GM19468 (cell line): ENCODE measurements at regions not wholly inside any gene's neighbourhood (a gene's known extent, or its start where the extent isn't known, plus 50 kb on each side); places are given as distances from the start of the nearest gene placed in this dataset.

Source experiments
- ATAC-seq: cut with Tn5 transposase; IDR thresholded peaks from one replicate; pipeline ENCODE4 v1.9.1; 2021; ENCODE audit warnings: mild to moderate bottlenecking, moderate library complexity, moderate number of reproducible peaks; ENCODE audit not compliant: unreplicated experiment; ENCODE audit errors: extremely low read depth

- ATAC-seq, result no peak
Observed at GRCh38 chr5:88405783-88406182, 137.1 kb upstream of the TMEM161B start.

- ATAC-seq, result no peak
Observed at GRCh38 chr5:88404405-88404804, 135.8 kb upstream of the TMEM161B start.

- no peak for ATAC-seq
Observed at GRCh38 chr5:88401686-88402085, 133.0 kb upstream of the TMEM161B start.

- no peak for ATAC-seq
Observed at GRCh38 chr5:88401228-88401627, 132.6 kb upstream of the TMEM161B start.

- ATAC-seq, result no peak
Observed at GRCh38 chr5:88399561-88399960, 130.9 kb upstream of the TMEM161B start.

GRCh38 chr5:88398316-88398715 is 129.7 kb upstream of the TMEM161B start:
- ATAC-seq, result no peak

- no peak for ATAC-seq
Observed at GRCh38 chr5:88396751-88397281, 128.2 kb upstream of the TMEM161B start.

- ATAC-seq, result no peak
Observed at GRCh38 chr5:88396000-88396535, 127.4 kb upstream of the TMEM161B start.

- ATAC-seq, result no peak
Observed at GRCh38 chr5:88395264-88395663, 126.6 kb upstream of the TMEM161B start.

- no peak for ATAC-seq
Observed at GRCh38 chr5:88394536-88395175, 126.0 kb upstream of the TMEM161B start.

- ATAC-seq, result no peak
Observed at GRCh38 chr5:88393716-88394535, 125.3 kb upstream of the TMEM161B start.

GRCh38 chr5:88393042-88393441 is 124.4 kb upstream of the TMEM161B start:
- no peak for ATAC-seq

- no peak for ATAC-seq
Observed at GRCh38 chr5:88391991-88392390, 123.3 kb upstream of the TMEM161B start.

- ATAC-seq, result no peak
Observed at GRCh38 chr5:88391116-88391515, 122.5 kb upstream of the TMEM161B start.

- no peak for ATAC-seq
Observed at GRCh38 chr5:88390481-88390880, 121.8 kb upstream of the TMEM161B start.

- no peak for ATAC-seq
Observed at GRCh38 chr5:88390096-88390441, 121.4 kb upstream of the TMEM161B start.

- no peak for ATAC-seq
Observed at GRCh38 chr5:88389338-88390095, 120.9 kb upstream of the TMEM161B start.

GRCh38 chr5:88388476-88389337 is 120.1 kb upstream of the TMEM161B start:
- no peak for ATAC-seq

GRCh38 chr5:88384886-88385285 is 116.2 kb upstream of the TMEM161B start:
- no peak for ATAC-seq

- ATAC-seq, result no peak
Observed at GRCh38 chr5:88380332-88380731, 111.7 kb upstream of the TMEM161B start.
